Renal cortical epithelial cell (primary cell): ENCODE measurements at regions not wholly inside any gene's neighbourhood (a gene's known extent, or its start where the extent isn't known, plus 50 kb on each side); places are given as distances from the start of the nearest gene placed in this dataset.
A peak's percentile ranks its signal among the peaks of the same experiment; 100 is the strongest.

Experiments
- DNase-seq: peaks from one replicate; pipeline ENCODE4 v3.0.0-alpha.2; 2011; ENCODE audit warnings: low read depth

DNA sequence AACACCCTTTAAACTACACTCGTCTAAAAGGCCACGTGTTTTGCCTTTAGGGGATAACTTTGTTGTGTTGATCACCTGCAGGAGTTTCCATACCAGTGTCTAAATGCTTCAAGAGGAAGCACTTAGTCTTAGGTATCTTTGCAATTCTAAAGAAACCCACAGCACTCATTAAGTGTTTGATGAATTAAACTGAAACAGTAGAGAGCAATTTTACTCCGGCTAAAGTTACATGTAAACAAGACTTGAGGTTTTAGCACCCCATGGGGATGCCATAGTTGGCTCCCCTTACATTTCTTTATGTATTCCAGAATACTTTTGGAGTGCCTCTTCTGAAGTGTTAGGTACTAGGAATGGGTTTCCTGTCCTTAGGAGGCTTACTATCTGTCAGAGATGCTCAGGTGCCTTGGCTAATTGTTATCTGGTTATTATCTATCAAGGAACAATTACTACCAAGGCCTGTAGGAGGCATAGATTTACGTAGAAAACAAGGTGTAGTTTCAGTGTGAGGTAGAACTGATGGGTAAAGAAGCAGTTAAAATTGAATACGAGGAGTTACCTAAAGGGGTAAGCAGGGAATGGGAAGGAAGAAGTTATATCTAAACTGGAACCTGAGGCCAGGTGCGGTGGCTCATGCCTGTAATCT, 176.8 kb upstream of the SAMSN1 start:
- no peak for DNase-seq

- no peak for DNase-seq
These were observed 174.1 kb upstream of the SAMSN1 start for GRCh38 chr21:14720237-14720636.

- DNase-seq, result no peak
These were observed 172.8 kb upstream of the SAMSN1 start for GRCh38 chr21:14718951-14719350.

- no peak for DNase-seq
These were observed 170.8 kb upstream of the SAMSN1 start for GRCh38 chr21:14716761-14717396.

DNA sequence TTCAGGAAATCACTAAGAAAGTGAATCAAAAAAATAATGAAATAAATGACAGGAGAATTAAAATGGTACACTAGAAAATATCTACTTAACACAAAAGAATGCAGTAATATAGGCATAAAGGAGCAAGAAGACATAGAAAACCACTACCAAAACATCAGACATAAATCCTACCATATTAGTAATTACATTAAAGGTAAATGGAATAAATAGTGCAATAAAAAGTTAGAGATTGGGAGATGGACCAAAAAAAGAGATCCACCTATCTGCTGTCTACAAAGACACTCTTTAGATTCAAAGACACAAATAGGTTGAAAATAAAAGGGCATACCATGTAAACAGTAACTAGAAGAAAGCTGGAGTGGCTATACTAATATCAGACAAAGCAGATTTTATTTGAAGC, 167.0 kb upstream of the SAMSN1 start:
- DNase-seq, result no peak

DNA sequence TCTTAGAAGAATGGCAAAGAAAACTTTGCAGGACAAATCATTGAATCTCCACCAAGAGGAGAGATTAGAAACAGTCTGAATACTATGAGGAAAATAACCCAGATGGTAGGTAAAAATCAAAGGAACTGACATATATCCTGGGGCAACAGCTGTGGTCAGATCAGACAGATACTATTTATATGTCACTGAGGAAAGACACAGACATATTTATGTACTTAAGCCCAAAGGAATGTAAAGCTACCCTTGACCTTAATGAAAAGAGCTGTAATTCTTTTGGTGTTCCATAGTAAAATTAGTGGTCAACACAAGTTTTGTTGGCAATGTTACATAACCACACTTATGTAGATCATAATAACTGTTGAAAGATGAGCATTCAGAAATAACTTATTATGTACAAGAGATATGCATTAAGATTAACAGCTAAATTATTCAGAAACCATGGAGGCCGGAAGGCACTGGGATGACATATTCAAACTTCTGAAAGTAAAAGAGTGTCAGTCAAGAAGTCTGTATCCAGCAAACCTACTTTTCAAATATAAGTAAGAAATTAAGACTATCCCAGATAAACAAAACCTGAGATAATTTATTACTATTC, 166.1 kb upstream of the SAMSN1 start:
- no peak for DNase-seq

DNA sequence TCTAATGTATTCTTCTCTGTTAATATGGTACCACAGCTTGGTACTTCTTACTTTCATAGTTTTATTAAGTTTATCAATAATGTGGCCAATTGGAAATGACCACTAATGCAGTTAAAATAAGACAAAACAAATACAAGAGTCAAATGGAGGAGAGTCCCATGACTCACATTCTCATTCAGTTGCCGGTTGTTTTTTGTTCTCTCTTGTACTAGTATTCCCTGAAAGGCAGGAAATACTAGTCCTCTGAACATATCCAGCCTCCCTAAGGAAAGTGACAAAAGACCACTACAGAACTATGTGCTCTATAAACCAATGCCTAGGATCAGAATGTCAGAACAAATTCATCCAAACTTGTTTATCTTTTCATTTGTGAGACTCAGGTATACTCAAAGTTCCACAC, 165.2 kb upstream of the SAMSN1 start:
- DNase-seq, result no peak

GRCh38 chr21:14707511-14708020, 161.5 kb upstream of the SAMSN1 start:
- DNase-seq, result no peak

- DNase-seq, result peak; percentile 86
These were observed 160.8 kb upstream of the SAMSN1 start for GRCh38 chr21:14706712-14707510.

GRCh38 chr21:14699433-14700407, 153.6 kb upstream of the SAMSN1 start:
- DNase-seq, result peak; percentile 30

DNA sequence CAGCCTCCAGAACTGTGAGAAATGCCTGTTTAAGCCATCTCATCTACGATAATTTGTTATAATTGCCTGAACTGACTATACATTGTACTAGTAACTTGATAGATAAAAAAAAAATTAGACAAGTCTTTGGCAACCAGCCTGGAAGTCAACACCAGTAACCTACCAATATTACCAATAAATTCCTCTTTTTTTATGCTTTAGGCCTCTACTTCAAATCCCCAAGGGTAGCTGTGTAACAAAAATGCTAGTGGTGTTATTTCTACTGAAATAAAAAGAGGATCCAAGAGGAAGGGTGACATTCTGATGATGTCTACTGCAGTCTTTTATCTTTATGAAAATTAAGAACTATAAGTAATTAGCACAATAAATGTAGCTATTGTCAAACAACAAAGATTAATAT, 151.7 kb upstream of the SAMSN1 start:
- DNase-seq, result no peak

DNA sequence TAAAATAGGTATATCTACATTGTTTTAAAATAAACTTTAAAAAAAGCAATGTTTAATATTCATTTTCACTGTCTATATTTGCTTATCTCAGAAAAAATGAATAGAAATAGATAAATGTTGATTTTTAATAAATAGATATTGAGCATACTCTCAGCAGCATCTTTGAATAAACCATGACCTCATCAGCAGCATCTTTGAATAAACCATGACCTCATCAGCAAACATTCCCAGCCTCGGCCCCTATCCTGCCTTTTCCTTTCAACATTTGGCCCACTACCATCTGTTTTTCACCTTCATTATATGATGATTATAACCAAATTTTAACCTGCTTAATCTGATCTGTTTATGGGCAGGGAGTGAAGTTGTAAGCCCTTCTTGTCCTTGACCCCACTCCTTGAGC, 148.7 kb upstream of the SAMSN1 start:
- no peak for DNase-seq

- DNase-seq, result no peak
These were observed 147.9 kb upstream of the SAMSN1 start for GRCh38 chr21:14693997-14694396.

DNA sequence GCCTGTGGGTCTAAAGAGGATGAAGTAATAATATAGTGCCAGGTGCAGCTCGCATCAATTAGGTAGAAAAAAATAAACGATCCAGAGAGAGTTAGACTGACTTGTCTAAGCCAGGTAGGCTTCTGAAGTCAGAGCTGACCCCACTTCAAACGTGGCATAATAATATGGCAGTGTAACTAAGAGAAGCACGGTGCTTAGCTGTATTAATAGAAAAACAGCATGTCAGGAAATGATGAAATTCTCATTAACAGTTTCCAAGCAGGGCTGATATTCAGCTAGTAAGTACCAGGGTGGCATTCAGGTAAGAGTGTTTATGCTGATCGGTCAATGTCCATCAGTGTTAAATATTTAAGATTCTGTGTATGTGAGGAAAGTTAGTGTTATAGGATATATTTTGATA, 145.8 kb upstream of the SAMSN1 start:
- no peak for DNase-seq

- DNase-seq, result peak; percentile 27
These were observed 144.8 kb upstream of the SAMSN1 start for GRCh38 chr21:14690886-14691285.

- no peak for DNase-seq
These were observed 142.8 kb upstream of the SAMSN1 start for GRCh38 chr21:14688936-14689335.

DNA sequence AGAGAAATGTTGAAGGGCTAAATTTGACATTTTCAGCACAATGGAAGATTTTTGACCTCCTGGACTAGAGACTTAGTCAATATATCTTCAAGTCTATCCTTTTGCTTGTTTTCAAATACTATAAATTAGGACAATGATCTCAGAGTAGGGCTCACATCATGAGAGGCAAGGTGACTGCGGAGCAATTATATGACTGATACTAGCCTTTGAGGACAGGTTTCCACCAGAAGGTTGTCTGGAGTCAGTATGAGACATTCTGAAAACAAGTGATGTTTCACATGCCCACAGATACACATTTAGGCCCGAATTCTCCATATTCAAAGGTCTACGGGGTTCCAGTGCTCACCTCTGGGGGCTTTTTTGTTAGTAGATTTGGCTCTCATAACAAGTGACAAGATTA, 142.3 kb upstream of the SAMSN1 start:
- DNase-seq, result no peak

- peak; percentile 39 for DNase-seq
These were observed 141.1 kb upstream of the SAMSN1 start for GRCh38 chr21:14687268-14687625.

- DNase-seq, result no peak
These were observed 140.6 kb upstream of the SAMSN1 start for GRCh38 chr21:14686466-14687267.

DNA sequence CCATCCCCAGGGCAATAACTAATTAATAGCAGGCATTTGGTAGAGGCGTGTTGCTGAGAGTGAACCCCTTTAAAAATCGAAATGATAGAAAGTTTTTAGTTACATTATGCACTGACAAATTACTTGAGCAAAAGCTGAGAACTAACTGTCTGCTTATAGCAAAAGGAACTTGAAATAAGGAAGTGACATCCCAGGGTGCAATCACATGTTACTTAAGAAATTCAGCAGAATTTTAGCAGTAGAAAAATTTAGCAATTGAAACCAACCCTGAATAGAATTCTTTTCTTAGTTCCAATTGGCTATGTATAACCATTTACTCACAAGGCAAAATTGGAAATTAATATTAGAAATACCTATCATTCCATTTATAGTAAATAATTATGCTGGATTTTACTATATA, 139.5 kb upstream of the SAMSN1 start:
- no peak for DNase-seq

- no peak for DNase-seq
These were observed 138.0 kb upstream of the SAMSN1 start for GRCh38 chr21:14684071-14684470.
